Left forelimb (tissue), 1 donor: ENCODE measurements at regions not wholly inside any gene's neighbourhood (a gene's known extent, or its start where the extent isn't known, plus 50 kb on each side); places are given as distances from the start of the nearest gene placed in this dataset.
"Not testable (repeated sequence)": the region's sequence is repeated elsewhere in the genome, so short reads cannot be mapped to it uniquely, and the experiment has no call there.

Experiments
- DNase-seq: peaks from one replicate; pipeline ENCODE4 v3.0.0-alpha.2; 2018; ENCODE audit warnings: low spot score

- DNase-seq = no peak
Observed at GRCh38 chr3:66809595-66809958, 188.5 kb upstream of the KBTBD8 start.

- DNase-seq = no peak
Observed at GRCh38 chr3:66812136-66812535, 186.0 kb upstream of the KBTBD8 start.

GRCh38 chr3:66812741-66813140 lies 185.4 kb upstream of the KBTBD8 start:
- no peak for DNase-seq

- DNase-seq = no peak
Observed at GRCh38 chr3:66816090-66816761, 181.9 kb upstream of the KBTBD8 start.

- no peak for DNase-seq
Observed at GRCh38 chr3:66817951-66818557, 180.1 kb upstream of the KBTBD8 start.

GRCh38 chr3:66819993-66820501 lies 178.1 kb upstream of the KBTBD8 start:
- no peak for DNase-seq

- DNase-seq = no peak
Observed at GRCh38 chr3:66822186-66823008, 175.7 kb upstream of the KBTBD8 start.

- no peak for DNase-seq
Observed at GRCh38 chr3:66823009-66823397, 175.1 kb upstream of the KBTBD8 start.

GRCh38 chr3:66823532-66823931 lies 174.6 kb upstream of the KBTBD8 start:
- DNase-seq = no peak

GRCh38 chr3:66825375-66825774 lies 172.7 kb upstream of the KBTBD8 start:
- DNase-seq = no peak

GRCh38 chr3:66827726-66828125 lies 170.4 kb upstream of the KBTBD8 start:
- DNase-seq = no peak

- DNase-seq = no peak
Observed at GRCh38 chr3:66828303-66828702, 169.8 kb upstream of the KBTBD8 start.

GRCh38 chr3:66830301-66830700 lies 167.8 kb upstream of the KBTBD8 start:
- DNase-seq = no peak

- DNase-seq = no peak
Observed at GRCh38 chr3:66831931-66832330, 166.2 kb upstream of the KBTBD8 start.

GRCh38 chr3:66836363-66837152 lies 161.5 kb upstream of the KBTBD8 start:
- DNase-seq = no peak

GRCh38 chr3:66838704-66839103 lies 159.4 kb upstream of the KBTBD8 start:
- DNase-seq = no peak

GRCh38 chr3:66839508-66839907 lies 158.6 kb upstream of the KBTBD8 start:
- DNase-seq = no peak

GRCh38 chr3:66842761-66843464 lies 155.2 kb upstream of the KBTBD8 start:
- not testable (repeated sequence) for DNase-seq

- no peak for DNase-seq
Observed at GRCh38 chr3:66851894-66852613, 146.1 kb upstream of the KBTBD8 start.

GRCh38 chr3:66854601-66855151 lies 143.4 kb upstream of the KBTBD8 start:
- DNase-seq = no peak

GRCh38 chr3:66856533-66856932 lies 141.6 kb upstream of the KBTBD8 start:
- no peak for DNase-seq
